GM21515 (cell line): ENCODE measurements at regions not wholly inside any gene's neighbourhood (a gene's known extent, or its start where the extent isn't known, plus 50 kb on each side); places are given as distances from the start of the nearest gene placed in this dataset.

Experiments used
- ATAC-seq: cut with Tn5 transposase; IDR thresholded peaks from one replicate; pipeline ENCODE4 v1.9.1; 2021; ENCODE audit not compliant: unreplicated experiment

DNA sequence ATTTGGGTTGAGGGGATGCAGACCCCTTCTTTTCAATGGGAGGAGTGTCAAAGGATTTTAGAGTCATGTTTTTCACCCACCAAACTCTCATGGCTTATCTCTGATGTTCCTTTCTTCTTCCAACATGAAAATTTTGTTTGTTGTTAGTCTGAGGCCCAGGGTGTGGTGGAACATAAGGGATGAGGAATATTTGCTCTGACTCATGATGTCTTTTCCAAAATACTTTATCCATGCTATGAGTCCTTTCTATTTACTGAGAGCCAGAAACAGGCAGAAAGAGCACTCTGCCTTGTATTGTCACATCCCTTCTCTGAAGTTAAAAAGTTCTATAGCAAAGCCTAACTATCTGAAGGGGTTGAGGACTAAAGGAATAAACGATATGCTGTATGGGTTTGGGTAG lies 61.6 kb upstream of the GYPA start:
- no peak for ATAC-seq

DNA sequence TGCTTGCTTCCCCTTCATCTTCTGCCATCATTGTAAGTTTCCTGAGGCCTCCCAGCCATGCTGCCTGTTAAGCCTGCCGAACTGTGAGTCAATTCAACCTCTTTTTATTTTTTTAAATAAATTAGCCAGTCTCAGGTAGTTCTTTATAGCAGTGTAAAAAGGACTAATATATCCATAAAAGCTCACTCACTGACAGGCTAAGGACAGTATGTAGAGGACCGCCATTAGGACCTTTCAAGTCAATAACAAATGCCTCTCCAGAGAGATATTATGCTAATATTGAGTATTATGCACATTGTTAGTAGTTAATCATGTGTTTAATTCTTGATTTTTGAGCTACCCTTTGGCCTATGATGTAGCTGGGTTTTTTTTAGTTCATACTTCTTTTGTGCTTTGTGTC lies 62.6 kb upstream of the GYPA start:
- no peak for ATAC-seq

DNA sequence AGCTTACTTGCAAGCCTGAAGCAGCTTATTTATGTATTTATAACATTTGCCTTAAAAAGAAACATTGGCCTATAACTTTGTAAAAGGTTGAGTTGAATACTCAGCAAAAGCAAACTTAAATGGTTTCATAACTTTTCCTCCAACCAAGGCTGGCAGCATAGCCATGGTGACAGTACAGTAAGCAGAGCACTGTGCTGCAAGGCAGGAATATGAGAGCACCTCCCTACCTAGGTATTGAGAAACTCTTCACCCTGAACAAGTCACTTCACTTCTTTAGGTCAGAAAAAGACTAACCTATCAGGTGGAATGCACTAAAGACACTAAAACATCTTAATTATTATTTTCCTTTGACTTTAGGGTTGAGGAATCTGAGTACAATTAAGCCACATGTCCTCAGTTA lies 63.9 kb upstream of the GYPA start:
- ATAC-seq, result no peak

DNA sequence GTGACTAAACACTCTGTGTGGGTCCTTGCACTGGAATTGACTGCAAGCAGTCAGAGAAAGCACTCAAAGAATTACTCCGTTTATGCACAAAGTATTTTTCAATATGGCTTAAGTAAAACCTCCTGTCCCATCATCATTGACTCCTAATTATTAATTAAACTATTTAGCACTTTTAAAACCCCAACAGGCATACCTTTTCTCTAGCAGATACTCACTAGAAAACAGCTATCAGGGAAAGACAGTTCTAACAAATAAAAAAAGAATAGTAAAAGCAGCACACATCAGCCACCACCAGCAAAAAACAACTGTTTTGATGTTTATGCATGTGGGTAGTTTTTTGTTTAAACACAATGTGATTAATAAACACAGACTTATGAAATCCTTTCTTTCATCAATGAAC lies 66.2 kb upstream of the GYPA start:
- no peak for ATAC-seq

DNA sequence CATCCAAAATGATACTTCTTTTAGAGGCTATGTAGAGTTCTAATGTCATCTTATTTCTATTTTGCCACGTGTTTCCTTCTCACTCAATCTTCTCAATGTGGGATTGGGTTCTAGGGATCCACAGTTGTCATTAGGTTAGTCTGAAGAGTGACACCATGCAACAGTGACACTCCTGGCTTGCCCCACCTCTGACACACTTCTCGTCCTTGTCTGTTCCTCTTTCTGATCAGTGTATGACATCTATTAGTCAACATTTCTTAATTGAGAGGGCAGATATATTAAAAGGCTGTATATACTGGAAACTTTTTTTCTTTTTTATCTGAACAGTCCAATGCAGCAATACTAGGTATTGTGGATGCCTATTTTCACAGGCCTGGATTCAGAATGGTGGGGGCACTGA lies 67.6 kb upstream of the GYPA start:
- no peak for ATAC-seq

DNA sequence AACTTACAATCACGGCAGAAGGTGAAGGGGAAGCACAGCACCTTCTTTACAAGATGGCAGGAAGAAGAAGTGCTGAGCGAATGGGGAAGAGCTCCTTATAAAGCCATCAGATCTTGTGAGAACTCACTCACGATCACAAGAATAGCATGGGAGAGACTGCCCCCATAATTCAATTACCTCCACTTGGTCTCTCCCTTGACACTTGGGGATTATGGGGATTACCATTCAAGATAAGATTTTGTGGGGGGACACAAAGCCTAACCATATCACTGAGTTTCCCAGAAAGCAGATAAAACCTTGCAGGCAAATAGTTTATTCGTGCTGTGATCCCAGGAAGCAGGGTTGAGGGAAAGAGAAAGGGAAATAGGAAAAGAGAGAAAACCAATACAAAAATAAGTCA lies 69.0 kb upstream of the GYPA start:
- no peak for ATAC-seq

DNA sequence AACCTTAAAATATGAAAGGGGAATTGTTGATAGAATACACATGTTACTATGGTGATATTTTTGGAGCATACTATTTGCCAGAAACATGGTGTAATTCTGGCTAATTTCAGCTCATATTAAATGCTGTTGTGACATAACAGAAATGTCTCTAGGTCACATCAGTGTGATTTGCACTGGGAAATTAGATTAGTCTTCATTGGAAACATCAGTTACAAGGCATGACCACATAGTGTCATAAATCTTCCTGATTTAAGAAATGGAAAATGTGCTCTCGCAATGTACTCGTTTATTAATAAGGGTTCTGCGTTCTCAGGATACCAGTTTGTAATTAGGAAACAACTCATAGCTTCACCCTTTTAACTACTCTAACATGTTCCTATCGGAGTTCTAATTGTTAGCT lies 72.9 kb upstream of the GYPA start:
- no peak for ATAC-seq

DNA sequence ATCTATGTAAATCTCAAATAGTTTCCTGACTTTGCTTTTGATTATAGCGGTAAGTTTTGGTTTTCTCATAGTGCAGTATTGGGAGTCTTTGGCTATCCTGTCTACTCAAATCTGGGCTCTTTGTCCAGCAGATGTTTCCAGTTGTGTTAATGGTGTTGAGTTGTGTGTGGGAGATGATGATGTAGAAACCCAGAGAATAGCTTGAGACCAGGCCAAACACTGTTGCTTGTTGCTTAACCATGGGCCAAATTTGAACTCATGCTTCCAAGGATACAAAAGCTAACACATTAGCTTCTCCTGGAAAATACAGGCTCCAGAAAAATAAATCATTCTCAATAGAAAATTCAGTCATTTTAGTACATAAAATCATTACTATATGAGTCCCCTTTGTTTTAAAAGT lies 82.6 kb upstream of the GYPA start:
- no peak for ATAC-seq

DNA sequence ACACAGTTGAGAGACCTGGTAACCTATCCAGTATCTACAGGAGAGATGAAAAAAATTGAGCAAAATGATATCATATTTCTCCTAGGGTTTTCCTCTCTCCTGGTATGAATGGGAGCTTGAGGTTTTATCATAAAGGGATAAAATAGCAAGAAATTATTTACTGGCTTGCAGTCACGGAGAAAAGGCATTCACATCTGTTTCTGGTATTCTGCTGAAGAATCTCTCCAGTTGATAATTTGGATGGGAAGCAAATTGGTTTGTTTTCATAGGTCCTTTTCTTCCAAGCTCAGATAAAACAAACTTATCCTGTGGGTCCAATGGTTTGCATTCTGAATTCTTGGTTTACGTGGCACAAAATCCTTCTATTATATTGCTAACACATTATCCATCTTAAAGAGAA lies 83.1 kb upstream of the GYPA start:
- no peak for ATAC-seq

DNA sequence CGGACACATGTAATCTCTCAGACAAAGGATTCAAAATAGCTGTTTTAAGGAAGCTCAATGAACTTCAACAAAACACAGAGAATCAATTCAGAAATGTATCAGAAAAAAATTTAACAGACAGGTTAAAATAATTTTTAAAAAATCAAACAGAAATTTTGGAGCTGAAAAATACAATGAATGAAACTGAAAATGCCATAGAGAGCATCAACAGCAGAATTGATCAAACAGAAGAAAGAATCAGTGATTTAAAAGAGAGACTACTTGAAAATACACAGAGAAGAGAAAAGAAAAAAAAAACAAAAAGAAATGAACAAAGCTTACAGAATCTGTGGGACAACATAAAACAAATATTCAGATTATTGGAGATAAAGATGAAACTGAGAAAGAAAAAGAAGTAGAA lies 118.8 kb upstream of the GYPA start:
- no peak for ATAC-seq

DNA sequence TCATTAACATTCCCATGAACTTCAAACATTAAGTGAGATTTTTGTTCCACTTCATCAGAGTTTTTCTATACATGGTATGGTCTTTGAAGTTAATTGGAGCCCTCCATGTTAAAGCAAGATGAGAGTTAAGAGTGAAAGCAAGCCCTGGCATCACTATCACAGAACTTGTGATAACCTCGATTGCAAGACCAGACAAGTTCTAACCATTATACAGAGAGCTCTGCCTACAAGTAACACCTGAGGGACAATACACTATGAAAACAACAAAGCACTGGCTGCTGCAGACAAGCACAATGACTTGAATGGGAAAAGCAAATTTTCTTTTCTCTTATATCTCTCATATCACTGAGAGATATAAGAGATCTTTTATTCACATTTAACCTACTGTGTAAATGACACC lies 126.6 kb upstream of the GYPA start:
- no peak for ATAC-seq

DNA sequence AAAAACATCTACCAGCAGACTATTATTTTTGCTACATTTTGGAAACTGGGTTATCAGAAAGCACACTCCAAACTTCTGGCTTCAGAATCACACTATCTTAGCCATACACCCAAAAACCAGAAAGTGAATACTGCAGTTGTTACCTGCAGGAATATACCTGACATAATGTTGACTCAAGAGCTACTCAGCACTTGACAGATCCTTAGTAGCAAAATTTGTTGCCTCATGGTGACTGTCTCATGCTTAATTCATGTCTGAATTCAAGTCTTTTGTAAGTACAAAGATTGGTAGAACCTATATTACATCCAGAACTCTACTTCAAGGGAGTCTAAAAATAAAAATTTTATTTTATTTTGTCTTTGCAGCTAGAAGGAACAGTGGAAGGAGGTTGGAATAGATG lies 140.2 kb upstream of the GYPA start:
- no peak for ATAC-seq

DNA sequence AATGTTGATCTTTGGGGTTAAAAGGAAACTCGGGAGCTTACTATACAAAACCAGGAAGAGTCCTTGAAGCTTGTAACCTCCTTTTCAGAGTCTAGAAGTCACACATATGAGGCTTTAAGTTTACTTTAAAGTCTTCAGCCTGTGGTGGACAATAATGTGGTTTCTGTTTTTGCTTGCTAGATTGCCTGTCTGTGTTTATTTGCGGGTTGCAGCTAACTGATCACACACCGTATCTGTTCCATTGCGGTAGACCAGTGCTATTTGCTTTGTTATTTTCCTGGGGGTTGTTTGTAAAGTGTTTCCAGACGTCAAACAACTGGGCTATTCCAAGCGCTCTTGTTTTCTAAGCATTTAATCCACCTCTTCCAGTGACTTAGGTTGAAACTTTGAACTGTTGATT lies 143.0 kb upstream of the GYPA start:
- ATAC-seq, result no peak

DNA sequence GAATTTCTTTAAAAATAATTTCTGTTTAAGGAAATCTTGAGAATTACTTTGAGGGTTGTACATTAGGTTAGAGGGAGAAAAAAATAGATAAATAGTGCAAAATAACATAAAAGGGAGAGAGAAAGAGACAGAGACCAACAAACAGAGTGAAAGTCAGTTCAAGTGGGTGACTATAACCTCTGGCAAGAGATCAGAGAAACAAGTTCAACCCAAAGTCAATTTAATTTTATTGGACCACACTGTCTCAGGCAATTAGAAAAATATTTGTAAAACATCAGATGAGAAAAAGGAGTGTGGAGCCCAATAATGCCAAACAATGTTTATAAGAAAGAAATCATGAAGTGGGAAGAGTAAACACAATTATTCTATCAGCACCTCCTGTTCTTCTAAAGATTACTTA lies 143.5 kb upstream of the GYPA start:
- no peak for ATAC-seq

DNA sequence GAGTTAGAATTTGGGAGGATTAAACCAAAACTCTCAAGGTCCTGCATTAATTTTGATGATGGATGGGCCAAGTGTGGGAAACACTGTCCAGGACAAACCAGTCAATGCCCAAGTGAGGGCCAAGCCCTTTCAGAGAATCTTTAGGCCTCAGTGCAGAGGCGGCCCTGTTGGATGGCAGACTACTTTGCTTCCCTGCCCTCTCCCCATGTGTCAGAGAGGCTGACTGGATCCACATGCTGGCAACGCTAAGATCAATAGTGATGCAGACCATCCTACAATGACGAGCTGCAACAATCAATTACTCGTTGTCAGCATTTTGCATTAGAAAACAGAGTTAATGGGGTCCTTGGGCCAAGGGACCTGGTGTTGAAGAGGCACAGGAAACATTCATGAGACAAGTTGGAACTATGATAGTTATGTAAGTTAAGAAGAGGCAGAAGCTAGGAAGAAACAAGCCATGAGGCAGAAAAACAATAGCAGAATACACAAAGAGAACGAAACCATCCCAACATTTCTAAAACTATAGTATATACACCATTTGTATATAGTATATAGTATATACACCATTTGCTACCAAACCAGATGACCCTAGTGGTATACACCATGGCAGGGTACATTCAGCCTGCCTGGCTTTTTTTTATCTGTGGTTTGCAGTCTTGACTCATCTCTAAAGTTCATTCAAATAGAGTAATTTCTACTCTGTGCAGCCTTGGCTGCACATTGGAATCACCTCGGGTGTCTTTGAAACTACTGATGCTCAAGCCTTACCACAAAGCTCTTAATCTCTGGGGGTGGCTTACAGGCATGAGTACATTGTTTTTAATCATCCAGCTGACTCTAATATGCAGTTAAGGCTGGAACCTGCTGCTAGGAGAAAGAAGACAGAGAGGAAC lies 147.7 kb upstream of the GYPA start:
- ATAC-seq, result peak; percentile 71

DNA sequence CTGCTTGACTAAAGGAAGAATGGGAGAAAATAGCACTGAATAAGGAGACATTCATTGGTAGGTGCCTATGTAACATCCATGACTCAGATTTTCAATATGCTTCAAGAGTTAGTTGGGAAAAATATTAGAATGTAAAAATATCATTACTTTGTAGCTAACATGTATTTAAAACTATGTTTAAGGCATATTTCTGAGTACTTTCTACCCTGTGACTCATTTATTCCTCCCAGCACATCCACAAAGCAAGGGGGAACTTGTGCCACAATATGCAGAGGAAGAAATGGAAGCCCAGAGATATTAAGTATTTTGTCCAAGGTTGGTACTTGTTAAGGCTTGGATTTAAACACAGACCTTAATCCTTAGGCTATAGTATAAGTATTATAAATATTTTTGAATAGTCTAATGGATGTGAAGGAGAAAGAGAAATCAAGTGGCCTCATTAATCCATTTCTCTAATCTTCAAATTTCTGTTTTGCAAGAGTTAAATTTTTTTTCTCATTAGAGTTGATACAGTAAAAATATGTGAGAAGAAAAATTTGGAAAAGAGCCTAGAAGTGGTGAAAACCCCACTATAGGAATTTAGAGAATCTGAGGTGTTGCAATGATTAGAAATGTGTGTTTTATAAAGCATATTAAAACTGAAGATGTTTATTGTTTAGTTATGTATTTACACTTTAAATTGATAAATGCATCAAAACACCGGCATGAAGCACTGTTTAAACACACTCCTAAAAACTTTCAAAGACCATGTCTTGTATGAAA lies 149.3 kb upstream of the GYPA start:
- ATAC-seq, result no peak

DNA sequence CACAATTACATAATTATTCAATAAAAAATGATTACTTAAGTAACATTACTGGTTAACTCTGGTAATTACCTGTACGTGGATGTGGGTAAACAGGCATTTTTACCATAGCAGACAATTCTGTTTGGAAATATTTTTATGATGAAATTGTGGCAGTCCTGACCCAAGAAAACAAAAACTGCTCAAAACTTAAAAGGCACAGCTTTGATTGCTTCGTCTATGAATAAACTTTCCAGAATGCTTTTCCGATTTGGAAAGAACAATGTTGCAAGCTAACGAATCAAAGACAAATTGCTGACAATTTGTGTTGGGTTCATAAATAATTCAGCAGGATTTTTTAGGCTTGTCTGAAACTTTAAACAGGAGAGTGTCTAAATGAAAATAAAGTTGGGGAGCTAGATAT lies 150.6 kb upstream of the GYPA start:
- no peak for ATAC-seq

DNA sequence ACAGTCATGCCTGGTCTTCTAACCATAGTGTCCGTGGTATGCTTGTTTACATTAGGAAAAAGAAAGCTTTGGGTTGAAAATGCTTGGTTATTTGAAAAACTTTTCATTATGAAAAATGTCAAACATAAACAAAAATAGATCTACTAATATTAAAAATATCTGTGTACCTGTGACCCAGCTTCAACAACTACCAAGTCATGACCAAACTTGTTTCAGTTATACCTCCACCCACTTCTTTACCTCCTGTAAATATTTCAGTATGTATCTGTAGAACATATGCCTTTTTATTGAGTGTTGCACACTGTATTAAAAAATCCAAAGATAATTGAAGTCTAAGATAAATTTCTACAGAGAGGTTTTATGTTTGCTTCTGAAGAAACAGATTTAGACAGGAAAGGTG lies 153.7 kb upstream of the GYPA start:
- no peak for ATAC-seq

DNA sequence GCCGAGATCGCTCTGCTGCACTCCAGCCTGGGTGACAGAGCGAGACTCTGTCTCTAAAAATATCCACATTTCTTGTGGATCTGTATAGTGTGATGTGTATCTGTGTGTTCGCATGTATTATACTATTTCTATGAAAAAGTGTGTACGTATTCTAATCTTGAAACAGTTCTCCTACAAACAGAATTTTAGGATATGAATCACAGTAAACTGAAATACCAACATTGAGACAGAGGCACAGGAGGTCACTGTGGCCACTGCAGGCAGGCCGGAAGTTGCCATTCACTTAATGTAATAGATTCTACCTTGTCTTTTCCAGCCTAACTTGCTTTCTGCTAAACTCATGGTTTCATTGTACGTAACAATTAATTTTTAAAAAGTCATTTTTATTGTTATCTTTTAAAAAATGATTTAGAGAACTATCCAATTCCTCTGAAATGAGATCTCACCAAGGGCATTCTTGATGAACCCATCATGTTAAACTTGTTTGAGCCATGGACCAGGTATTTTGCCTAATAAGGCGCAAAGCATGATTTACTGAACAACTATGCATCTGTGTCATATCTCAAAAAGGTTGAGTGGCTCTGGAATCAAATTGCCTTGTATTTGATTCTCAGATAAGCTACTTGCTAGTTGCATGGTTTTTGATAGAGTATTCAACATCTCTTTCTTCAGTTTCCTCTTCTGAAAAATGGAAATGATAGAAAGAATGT lies 154.9 kb upstream of the GYPA start:
- no peak for ATAC-seq

DNA sequence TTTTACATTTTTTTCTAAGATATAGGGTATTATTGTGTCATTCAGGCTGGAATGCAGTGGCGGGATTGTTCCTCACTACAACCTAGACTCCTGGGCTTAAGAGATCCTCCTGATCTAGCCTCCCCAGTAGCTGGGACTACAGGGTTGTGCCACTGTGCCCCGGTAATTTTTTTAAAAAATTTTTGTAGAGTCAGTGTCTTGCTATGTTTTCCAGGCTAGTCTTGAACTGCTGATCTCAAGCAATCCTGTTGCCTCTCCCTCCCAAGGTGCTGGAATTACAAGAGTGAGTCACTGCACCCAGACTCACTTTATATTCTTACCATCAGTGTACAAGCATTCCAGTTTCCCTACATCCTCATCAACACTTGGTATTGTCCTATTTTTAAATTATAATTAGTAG lies 156.4 kb upstream of the GYPA start:
- no peak for ATAC-seq

DNA sequence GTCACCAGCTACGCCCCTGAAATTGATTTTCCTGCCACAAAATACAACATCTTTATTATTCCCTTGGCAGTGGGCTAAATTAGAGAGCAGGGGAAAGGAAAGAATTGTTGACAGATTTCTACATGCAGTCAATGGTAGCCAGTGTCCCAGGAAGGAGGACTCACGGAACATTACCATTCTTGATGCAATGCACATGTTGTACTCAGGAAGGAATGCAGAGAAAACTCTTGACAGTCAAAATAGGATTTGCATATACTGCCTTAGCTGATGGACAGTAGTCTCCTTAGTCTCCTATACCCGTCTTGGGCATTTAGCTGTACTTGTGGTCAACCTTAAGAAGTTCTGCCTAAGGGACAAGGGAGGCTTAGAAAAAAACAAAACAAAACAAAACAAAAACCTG lies 158.0 kb upstream of the GYPA start:
- no peak for ATAC-seq

DNA sequence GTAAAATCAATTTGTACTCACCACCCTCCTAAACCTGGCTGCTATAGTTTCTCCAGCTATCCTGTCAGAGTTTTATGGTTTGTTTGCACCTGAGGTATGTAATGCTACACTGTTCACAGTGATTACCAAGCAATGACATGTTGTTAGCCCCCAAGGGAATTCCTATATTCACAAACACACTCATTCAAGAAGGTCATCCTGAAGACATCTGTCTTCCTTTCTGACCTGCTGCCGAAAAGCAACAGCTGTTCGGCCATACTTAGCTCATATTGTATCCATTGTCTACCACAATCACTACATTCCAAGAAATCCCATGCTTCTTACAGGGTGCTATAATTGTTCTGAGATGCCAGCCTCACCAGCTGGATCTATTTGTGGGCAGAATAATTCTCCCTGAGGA lies 160.1 kb upstream of the GYPA start:
- no peak for ATAC-seq
